Endothelial cell of umbilical vein (primary cell): ENCODE measurements at regions not wholly inside any gene's neighbourhood (a gene's known extent, or its start where the extent isn't known, plus 50 kb on each side); places are given as distances from the start of the nearest gene placed in this dataset.

Source experiments
- BruUV-seq: library from RNA; stranded (reverse); fragments of 400-500 nt; replicated peaks from 2 replicates; lab custom pipeline; 2021; lab: Mats Ljungman, UMichigan
- CTCF ChIA-PET: fragments of 300-600, 350-600 bp; sonication (Branson Sonifier 250); formaldehyde crosslinking; loops from one replicate; lab custom pipeline; 2021; ENCODE audit warnings: antibody characterized with exemption, inconsistent platforms; lab: Charles Lee
- POLR2A ChIA-PET: fragments of 300-600, 350-600 bp; sonication (Branson Sonifier 250); formaldehyde crosslinking; loops from one replicate; lab custom pipeline; 2021; ENCODE audit warnings: antibody characterized with exemption, inconsistent platforms; lab: Charles Lee
- DNase-seq: peaks from one replicate; pipeline ENCODE4 v3.0.0-alpha.2; 2011; ENCODE audit warnings: low read depth, low spot score
- FAIRE-seq: peaks from 2 replicates; lab custom pipeline; 2011; peaks lifted over from hg19 to GRCh38; lab: Jason Lieb, UNC
- H2AFZ ChIP-seq: 2 replicates; pipeline ENCODE4 v1.6.0; 2012; ENCODE audit warnings: low read depth, low read length, control low read depth, inconsistent platforms
- H3K27ac ChIP-seq: 2 replicates; pipeline ENCODE4 v1.5.1; 2011; ENCODE audit warnings: low read depth, mild to moderate bottlenecking, control low read depth, low read length, moderate library complexity; ENCODE audit not compliant: insufficient read depth
- H3K27me3 ChIP-seq, 2 experiments: 2 replicates each; pipeline versions ENCODE4 v1.6.0 to v1.6.1; 2011; ENCODE audit warnings: low read length in 2 of 2, mixed read lengths in 1 of 2; ENCODE audit not compliant: control insufficient read depth in 2 of 2, insufficient read depth in 2 of 2
- H3K36me3 ChIP-seq, 2 experiments: 2 replicates in 1 of 2; 3 replicates in 1 of 2; pipeline ENCODE4 v1.5.1; 2011; ENCODE audit warnings: low read length in 2 of 2, mild to moderate bottlenecking in 1 of 2, moderate library complexity in 1 of 2; ENCODE audit not compliant: control insufficient read depth in 2 of 2, insufficient read depth in 2 of 2; ENCODE audit errors: extremely low read depth in 1 of 2
- H3K4me1 ChIP-seq: 3 replicates; pipeline ENCODE4 v1.5.1; 2011; ENCODE audit warnings: mild to moderate bottlenecking, low read length; ENCODE audit not compliant: control insufficient read depth, insufficient read depth; ENCODE audit errors: extremely low read depth
- H3K4me2 ChIP-seq: 2 replicates; pipeline ENCODE4 v1.6.1; 2011; ENCODE audit warnings: low read length, control low read depth, mixed read lengths; ENCODE audit not compliant: insufficient read depth
- H3K4me3 ChIP-seq, 3 experiments: fragments of 200-600 bp in 1 of 3; sonication (generic), shearing (Covaris generic) in 1 of 3; replicated peaks in 1 of 3; 2 replicates each; pipeline ENCODE4 v1.5.1; 2011 to 2016; ENCODE audit warnings: control low read depth in 3 of 3, low read length in 3 of 3, mild to moderate bottlenecking in 2 of 3, inconsistent platforms in 1 of 3, low read depth in 1 of 3, moderate library complexity in 1 of 3; ENCODE audit not compliant: insufficient read depth in 1 of 3
- H3K79me2 ChIP-seq: 2 replicates; pipeline ENCODE4 v1.6.0; 2012; ENCODE audit warnings: low read length, inconsistent platforms; ENCODE audit not compliant: control insufficient read depth, insufficient read depth
- H3K9ac ChIP-seq: replicated peaks from 2 replicates; pipeline ENCODE3; 2011; ENCODE audit warnings: low read length, control low read depth; ENCODE audit not compliant: insufficient read depth; ENCODE audit errors: extremely low read depth
- H3K9me1 ChIP-seq: replicated peaks from 3 replicates; pipeline ENCODE4 v1.6.0; 2011; ENCODE audit warnings: mild to moderate bottlenecking, low read length; ENCODE audit not compliant: control insufficient read depth, insufficient read depth; ENCODE audit errors: extremely low read depth
- H3K9me3 ChIP-seq: replicated peaks from 2 replicates; pipeline ENCODE4 v1.5.1; 2012; ENCODE audit warnings: low read length, inconsistent platforms; ENCODE audit not compliant: control insufficient read depth, insufficient read depth
- H4K20me1 ChIP-seq: replicated peaks from 2 replicates; pipeline ENCODE3; 2011; ENCODE audit warnings: mild to moderate bottlenecking, low read length; ENCODE audit not compliant: control insufficient read depth, insufficient read depth; ENCODE audit errors: extremely low read depth
- CTCF ChIP-seq, 2 donors: IDR thresholded peaks; 1 replicate in 1 of 2; 2 replicates in 1 of 2; pipeline ENCODE4 v1.5.1; 2011; ENCODE audit warnings: low read length in 2 of 2, mild to moderate bottlenecking in 2 of 2, moderate library complexity in 2 of 2, control low read depth in 1 of 2, inconsistent platforms in 1 of 2, low read depth in 1 of 2; ENCODE audit not compliant: insufficient read depth in 1 of 2; ENCODE audit errors: extremely low read depth in 1 of 2
- EZH2 ChIP-seq: IDR thresholded peaks from 2 replicates; pipeline ENCODE4 v1.6.1; 2012; ENCODE audit warnings: borderline replicate concordance, low read depth, mild to moderate bottlenecking, moderate library complexity, low read length, inconsistent platforms; ENCODE audit not compliant: severe bottlenecking
- FOS ChIP-seq: IDR thresholded peaks from 2 replicates; pipeline ENCODE4 v1.6.1; 2011; ENCODE audit warnings: mild to moderate bottlenecking, low read length, moderate library complexity, borderline replicate concordance; ENCODE audit not compliant: insufficient read depth
- GATA2 ChIP-seq: IDR thresholded peaks from 2 replicates; pipeline ENCODE4 v1.7.0; 2011; ENCODE audit warnings: low read depth, mild to moderate bottlenecking, moderate library complexity, mixed read lengths, low read length; ENCODE audit not compliant: insufficient read length, insufficient read depth
- JUN ChIP-seq: IDR thresholded peaks from 2 replicates; pipeline ENCODE4 v1.6.1; 2011; ENCODE audit warnings: borderline replicate concordance, low read depth; ENCODE audit not compliant: insufficient read length, insufficient read depth
- MAX ChIP-seq: IDR thresholded peaks from 2 replicates; pipeline ENCODE4 v1.6.1; 2011; ENCODE audit not compliant: insufficient read depth, insufficient read length
- MYC ChIP-seq: IDR thresholded peaks from one replicate; pipeline ENCODE4 v1.6.1; 2011; ENCODE audit warnings: mild to moderate bottlenecking, low read depth, low read length
- POLR2A ChIP-seq: IDR thresholded peaks from 2 replicates; pipeline ENCODE4 v1.6.1; 2012; ENCODE audit warnings: low read depth, mild to moderate bottlenecking, control low read depth, low read length
- POLR2AphosphoS5 ChIP-seq: IDR thresholded peaks from 2 replicates; pipeline ENCODE4 v1.6.1; 2012; ENCODE audit warnings: low read depth, mild to moderate bottlenecking, control low read depth, low read length, moderate library complexity; ENCODE audit not compliant: insufficient read depth
- dilution Hi-C: fragments of 300-500 bp; cut with MboI; formaldehyde crosslinking; loops from one replicate; pipeline ENCODE4 v1.15.0; 2019; ENCODE audit warnings: low sequenced_read_pairs; ENCODE audit not compliant: extremely low pct_ligation_motif_present
- intact Hi-C: fragments of 100-400 bp; cut with micrococcal nuclease; formaldehyde crosslinking; loops from one replicate; pipeline ENCODE4 v1.10.0; 2022

- DNase-seq = peak; percentile 44
Observed at GRCh38 chr3:144586382-144586781, 614.8 kb downstream of the DIPK2A start.

More at GRCh38 chr3:144586382-144586781, 614.8 kb downstream of the DIPK2A start:
- POLR2A ChIA-PET = no interaction called here
- Histone ChIP-seq H3K9me3 (no peaks in the 10 kb centered on the region), H3K4me3 (no peak overlapping the region), H3K79me2 (no peaks in the 10 kb centered on the region), H3K36me3 (no peaks in the 10 kb centered on the region), H3K9me1 (no peaks in the 10 kb centered on the region), H3K9ac (no peak overlapping the region), H2AFZ (no peak overlapping the region), H3K4me2 (no peak overlapping the region), H3K4me1 (peaks cover 15% of the 10 kb centered on the region), H3K27me3 (no peaks in the 10 kb centered on the region), H4K20me1 (no peaks in the 10 kb centered on the region), H3K27ac (no peak overlapping the region)
- no TSS peak for BruUV-seq
- intact Hi-C loops = no loop called here
- no peak for FAIRE-seq
- CTCF ChIA-PET = no interaction called here
- dilution Hi-C loops = no loop called here
- TF ChIP-seq POLR2A (no peak), JUN (no peak), MYC (no peak), MAX (no peak), FOS (no peak), GATA2 (no peak), EZH2 (no peak), CTCF (IDR thresholded peaks at IDR 0.05; ENCODE audit: extremely low read depth in 1 of 2, insufficient read depth in 1 of 2, low read depth in 1 of 2, low read length in 2 of 2) (no peak), POLR2AphosphoS5 (no peak)
